K562 (cell line): ENCODE measurements at regions not wholly inside any gene's neighbourhood (a gene's known extent, or its start where the extent isn't known, plus 50 kb on each side); places are given as distances from the start of the nearest gene placed in this dataset.

Source experiments
- ELF1 ChIP-seq: fragments of 200-800 bp; sonication (Bioruptor generic); IDR thresholded peaks from 2 replicates; pipeline ENCODE4 v1.6.1; 2016; ENCODE audit warnings: missing genetic modification characterization, missing compliant biosample characterization
- FOXK1 ChIP-seq: sonication (generic); formaldehyde crosslinking; IDR thresholded peaks from 2 replicates; pipeline ENCODE4 v1.8.0; 2022; ENCODE audit warnings: missing genetic modification reagents, mild to moderate bottlenecking, borderline replicate concordance
- POLR2AphosphoS5 ChIP-seq: IDR thresholded peaks from 2 replicates; pipeline ENCODE4 v1.6.1; 2011; ENCODE audit warnings: mild to moderate bottlenecking, low read depth, low read length, moderate library complexity; ENCODE audit not compliant: control insufficient read depth, insufficient read depth
- SRSF7 ChIP-seq: fragments of 200-400 bp; formaldehyde crosslinking; optimal IDR thresholded peaks from 2 replicates; pipeline ENCODE3; 2017; ENCODE audit warnings: mild to moderate bottlenecking, low read depth, low read length

GRCh38 chr3:107913701-107914100 is 177.1 kb downstream of the CD47 start:
- no peak for TF ChIP-seq POLR2AphosphoS5
- TF ChIP-seq FOXK1 (CRISPR knock-in tag) = no peak
- no peak for TF ChIP-seq SRSF7
- no peak for TF ChIP-seq ELF1
